Body of pancreas (tissue), 4 donors: ENCODE measurements at regions not wholly inside any gene's neighbourhood (a gene's known extent, or its start where the extent isn't known, plus 50 kb on each side); places are given as distances from the start of the nearest gene placed in this dataset.

ENCODE experiments used
- POLR2A ChIP-seq, 3 donors: fragments of 450-650 bp; IDR thresholded peaks; one replicate each; pipeline ENCODE4 v1.6.1; 2016; ENCODE audit warnings: antibody characterized with exemption in 3 of 3, mild to moderate bottlenecking in 2 of 3
- TF ChIP-seq, protein P1 (sequence below), 7 experiments: fragments of 450-650 bp in 4 of 7; fragments of 200-600 bp in 3 of 7; sonication (generic) in 3 of 7; IDR thresholded peaks; one replicate each; pipeline ENCODE4 v1.5.1; 2016 to 2019; ENCODE audit warnings: antibody characterized with exemption in 7 of 7

DNA sequence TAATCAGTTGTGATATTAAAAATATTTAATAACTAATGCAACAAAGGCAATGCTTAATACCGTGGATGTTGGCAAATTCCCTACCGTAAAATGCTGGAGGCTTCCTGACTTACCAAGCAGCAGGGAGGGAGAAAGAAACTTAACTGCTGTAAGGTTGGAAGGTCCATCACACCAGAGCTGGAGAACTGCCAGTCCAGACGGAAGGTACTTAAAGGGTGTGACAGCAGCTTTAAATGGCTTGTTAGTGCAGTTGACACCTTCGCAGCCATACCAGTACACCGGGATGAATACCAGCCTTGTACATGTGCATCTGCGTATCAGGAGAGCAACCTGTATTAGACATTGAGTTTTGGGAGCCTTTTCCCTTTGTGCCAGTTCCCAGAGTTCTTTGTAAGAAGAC lies 269.5 kb upstream of the NCAM2 start:
- no peak for TF ChIP-seq POLR2A (IDR thresholded peaks at IDR 0.05)
- TF ChIP-seq, protein P1, sequence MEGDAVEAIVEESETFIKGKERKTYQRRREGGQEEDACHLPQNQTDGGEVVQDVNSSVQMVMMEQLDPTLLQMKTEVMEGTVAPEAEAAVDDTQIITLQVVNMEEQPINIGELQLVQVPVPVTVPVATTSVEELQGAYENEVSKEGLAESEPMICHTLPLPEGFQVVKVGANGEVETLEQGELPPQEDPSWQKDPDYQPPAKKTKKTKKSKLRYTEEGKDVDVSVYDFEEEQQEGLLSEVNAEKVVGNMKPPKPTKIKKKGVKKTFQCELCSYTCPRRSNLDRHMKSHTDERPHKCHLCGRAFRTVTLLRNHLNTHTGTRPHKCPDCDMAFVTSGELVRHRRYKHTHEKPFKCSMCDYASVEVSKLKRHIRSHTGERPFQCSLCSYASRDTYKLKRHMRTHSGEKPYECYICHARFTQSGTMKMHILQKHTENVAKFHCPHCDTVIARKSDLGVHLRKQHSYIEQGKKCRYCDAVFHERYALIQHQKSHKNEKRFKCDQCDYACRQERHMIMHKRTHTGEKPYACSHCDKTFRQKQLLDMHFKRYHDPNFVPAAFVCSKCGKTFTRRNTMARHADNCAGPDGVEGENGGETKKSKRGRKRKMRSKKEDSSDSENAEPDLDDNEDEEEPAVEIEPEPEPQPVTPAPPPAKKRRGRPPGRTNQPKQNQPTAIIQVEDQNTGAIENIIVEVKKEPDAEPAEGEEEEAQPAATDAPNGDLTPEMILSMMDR (IDR thresholded peaks at IDR 0.05): no peak
